GM19239 (cell line): ENCODE measurements at regions not wholly inside any gene's neighbourhood (a gene's known extent, or its start where the extent isn't known, plus 50 kb on each side); places are given as distances from the start of the nearest gene placed in this dataset.

Experiments
- DNase-seq: peaks from one replicate; pipeline ENCODE4 v3.0.0; 2011; ENCODE audit warnings: low spot score; ENCODE audit not compliant: insufficient read length
- FAIRE-seq: peaks from 2 replicates; lab custom pipeline; 2011; peaks lifted over from hg19 to GRCh38; lab: Jason Lieb, UNC

DNA sequence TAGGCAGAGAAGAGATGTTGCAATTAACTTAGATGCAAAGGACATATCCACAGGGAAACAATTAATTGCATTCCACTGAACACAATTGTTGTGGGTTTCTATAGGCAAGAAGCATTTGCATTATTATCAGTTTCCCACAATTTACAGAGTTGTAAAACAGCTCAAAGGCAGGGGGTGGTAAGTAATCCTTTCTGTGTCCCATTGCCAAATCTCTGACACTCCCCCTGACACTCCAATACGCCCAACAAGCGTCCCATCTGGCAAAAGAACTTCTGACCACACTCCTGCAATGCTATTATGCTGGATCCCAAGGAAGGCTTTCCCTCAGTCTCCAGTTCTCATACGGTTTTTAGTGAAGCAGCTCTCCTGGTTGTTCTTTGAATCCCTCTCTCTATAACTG is 179.8 kb downstream of the CXCL12 start:
- DNase-seq = no peak
- no peak for FAIRE-seq

- FAIRE-seq = no peak
- no peak for DNase-seq
These were observed 181.4 kb downstream of the CXCL12 start for GRCh38 chr10:44203535-44203934.

- DNase-seq (no peak), FAIRE-seq (no peak)
These were observed 181.9 kb downstream of the CXCL12 start for GRCh38 chr10:44202952-44203351.

- no peak for FAIRE-seq
- no peak for DNase-seq
These were observed 183.2 kb downstream of the CXCL12 start for GRCh38 chr10:44201656-44202055.

DNA sequence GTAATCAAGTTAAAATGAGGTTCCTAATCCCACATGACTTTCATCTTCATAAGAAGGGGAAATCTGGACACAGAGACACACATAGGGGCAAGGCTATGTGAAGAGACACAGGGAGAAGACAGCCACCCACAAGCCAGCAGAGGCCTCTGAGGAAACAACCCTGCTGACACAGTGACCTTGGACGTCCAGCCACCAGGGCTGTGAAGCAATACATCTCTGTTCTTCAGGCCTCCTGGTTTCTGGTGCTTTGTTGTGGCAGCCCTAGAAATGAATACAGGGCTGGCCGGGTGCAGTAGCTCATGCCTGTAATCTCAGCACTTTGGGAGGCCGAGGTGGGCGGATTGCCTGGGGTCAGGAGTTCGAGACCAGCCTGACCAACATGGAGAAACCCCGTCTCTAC is 183.9 kb downstream of the CXCL12 start:
- FAIRE-seq (no peak), DNase-seq (no peak)

- DNase-seq = no peak
- no peak for FAIRE-seq
These were observed 184.8 kb downstream of the CXCL12 start for GRCh38 chr10:44199991-44200655.

GRCh38 chr10:44199267-44199666 is 185.6 kb downstream of the CXCL12 start:
- DNase-seq (no peak), FAIRE-seq (no peak)

DNA sequence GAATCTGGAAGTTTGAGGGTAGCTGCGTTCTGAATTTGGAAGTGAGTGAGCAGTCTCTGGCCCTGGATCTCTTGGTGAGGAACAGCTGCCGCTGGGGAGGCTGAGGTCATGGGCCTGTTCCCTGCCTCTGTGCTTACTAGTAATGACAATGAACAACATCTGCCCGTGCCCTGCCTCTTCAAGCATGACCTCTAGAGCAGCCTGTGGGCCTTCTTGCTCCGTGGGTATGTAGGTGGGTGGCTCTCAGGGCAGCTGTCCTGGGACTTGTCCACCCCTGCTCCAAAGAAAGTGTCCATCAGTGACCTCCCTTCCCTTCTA is 186.2 kb downstream of the CXCL12 start:
- DNase-seq (no peak), FAIRE-seq (no peak)

DNA sequence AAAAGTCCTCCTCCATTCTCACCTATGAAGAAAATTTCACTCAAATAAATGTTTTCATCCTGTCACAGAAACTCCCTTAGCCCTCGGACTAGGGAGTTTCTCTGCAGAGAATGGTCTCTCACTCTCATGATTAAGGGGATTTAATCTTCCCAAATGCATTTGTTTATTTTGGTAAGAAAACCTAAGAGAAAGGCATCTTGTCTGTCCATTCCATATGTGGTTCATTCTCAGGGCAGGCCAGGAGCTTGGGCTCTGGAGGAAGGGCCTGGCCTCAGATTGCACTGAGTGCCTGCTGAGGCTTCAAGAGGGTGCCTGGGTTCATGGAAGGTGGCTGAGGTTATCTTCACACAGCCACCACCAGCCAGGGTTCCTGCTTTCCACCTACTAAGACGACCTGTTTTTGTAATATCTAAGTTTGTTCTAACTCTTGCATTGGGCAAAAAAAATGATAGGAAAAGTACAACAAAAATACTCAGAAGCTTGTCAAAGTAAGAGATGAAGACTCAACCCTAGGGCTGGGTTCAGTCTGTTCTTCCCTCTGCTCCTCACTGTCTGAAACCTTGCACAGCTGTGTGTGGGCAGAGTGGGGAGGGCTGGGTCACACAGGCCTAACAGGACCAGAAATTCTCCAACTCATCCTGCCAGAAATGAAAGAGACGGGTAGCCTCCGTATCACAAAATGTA is 186.7 kb downstream of the CXCL12 start:
- FAIRE-seq (no peak), DNase-seq (no peak)

DNA sequence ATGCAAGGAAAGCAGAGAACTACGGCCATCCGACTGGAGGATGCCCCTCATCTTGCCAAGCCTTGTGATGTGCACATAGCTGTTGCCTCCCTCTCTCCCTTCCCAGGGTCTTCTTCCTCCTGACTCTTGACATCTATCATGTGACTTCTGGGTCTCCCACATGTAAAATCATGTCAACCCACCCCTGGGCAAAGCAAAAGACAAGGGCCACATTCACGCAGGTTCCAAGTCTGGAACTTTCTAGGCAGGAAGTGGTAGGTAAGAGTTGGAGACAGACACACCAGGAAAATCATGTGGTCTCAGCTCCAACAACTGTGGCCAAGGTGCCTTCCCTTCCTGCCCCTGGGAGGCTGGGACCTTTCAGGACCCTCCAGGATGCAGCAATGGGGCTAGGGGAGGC is 187.3 kb downstream of the CXCL12 start:
- DNase-seq = no peak
- FAIRE-seq = no peak

GRCh38 chr10:44196336-44196735 is 188.6 kb downstream of the CXCL12 start:
- FAIRE-seq = no peak
- DNase-seq = no peak

DNA sequence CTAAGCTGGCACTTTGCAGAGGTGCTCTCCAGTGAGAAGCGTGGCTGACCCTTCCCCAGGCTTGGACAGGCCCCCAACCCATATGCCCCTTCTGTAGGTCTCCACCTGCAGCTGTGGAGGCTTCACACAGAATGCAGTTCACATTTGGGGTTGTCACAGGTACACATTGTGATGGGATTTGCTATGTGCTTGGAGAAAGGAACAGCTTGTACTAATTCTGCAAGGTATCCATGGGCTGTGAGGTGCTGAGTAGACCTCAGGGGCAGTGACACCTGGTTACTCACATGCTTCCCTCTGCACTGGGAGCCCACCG is 188.9 kb downstream of the CXCL12 start:
- DNase-seq (no peak), FAIRE-seq (no peak)

GRCh38 chr10:44195112-44196007 is 189.5 kb downstream of the CXCL12 start:
- FAIRE-seq = no peak
- DNase-seq = no peak

GRCh38 chr10:44194435-44194834 is 190.5 kb downstream of the CXCL12 start:
- DNase-seq (no peak), FAIRE-seq (no peak)

DNA sequence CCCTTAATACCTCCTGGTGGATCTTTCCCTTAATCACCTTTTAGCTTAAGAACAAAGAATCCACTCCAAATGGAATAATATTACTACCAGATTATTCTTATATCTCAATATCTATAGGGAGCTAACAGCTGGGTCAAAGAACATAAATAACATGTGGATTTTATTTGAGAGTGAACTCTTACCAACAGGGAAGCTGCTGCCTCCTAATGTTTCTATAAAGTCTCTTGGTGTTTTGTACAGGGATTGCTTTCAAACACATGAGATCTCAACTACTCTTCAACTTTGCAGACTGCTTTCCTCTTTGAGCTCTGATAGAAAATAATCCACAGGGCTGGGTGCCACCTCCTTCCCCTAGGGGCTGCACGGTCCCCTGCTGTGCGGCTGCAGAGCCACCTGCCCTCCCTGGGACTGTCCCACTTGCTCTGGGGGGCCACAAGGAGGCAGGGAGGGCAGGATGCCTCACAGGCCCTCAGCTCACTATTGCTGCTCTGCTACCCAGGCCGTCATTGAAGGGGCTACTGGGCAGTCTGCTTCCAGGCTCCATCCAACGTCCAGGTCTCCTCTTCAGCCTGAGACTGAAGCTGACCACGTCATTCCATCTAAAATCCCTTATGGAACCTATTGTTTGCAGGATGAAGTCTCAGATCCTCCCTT is 191.2 kb downstream of the CXCL12 start:
- FAIRE-seq = no peak
- DNase-seq = no peak

- DNase-seq = no peak
- FAIRE-seq = no peak
These were observed 191.7 kb downstream of the CXCL12 start for GRCh38 chr10:44193166-44193565.

DNA sequence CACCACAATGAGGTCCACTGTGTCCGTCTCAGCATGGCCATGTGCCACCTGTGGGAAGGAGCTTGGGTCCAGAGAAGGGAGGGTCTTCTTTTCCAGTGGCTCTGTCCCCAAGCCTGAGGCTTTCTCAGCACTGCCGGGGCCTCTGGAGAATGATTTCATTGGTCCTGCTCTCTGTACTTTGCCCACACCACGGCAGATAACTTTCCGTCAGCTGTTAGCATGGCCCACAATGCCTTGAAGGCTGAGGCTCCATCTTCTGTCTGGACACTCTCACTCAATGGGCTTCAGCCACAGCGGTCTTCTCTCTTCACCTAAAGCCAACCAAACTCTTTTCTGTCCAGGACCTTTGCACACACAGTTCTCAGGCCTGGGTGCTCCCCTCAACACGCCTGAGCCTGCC is 192.5 kb downstream of the CXCL12 start:
- FAIRE-seq (no peak), DNase-seq (no peak)

- FAIRE-seq = no peak
These were observed 194.4 kb downstream of the CXCL12 start for GRCh38 chr10:44190541-44190940.

DNA sequence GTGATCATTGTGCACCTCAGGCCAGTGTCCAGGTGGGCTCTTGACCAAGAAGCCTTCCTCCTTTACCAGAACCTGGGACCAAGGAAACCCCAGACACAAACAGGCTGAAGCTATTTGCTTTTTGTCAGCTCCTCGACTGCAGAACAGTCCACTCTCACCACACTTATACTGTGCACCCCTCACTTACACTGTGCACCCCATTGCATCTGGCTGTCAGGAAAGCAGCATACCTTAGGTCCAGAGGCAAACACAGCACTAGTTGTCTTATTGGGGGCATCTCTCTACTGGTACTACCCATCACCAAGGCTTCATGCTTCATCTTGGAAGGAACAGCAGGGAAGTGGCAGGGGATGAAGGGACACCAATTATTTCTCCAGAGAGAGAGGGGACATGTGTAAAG is 198.1 kb downstream of the CXCL12 start:
- DNase-seq (no peak), FAIRE-seq (no peak)

More at GRCh38 chr10:44190541-44190940, 194.4 kb downstream of the CXCL12 start:
- DNase-seq = no peak

GRCh38 chr10:44186150-44186549 is 198.7 kb downstream of the CXCL12 start:
- DNase-seq (no peak), FAIRE-seq (no peak)

DNA sequence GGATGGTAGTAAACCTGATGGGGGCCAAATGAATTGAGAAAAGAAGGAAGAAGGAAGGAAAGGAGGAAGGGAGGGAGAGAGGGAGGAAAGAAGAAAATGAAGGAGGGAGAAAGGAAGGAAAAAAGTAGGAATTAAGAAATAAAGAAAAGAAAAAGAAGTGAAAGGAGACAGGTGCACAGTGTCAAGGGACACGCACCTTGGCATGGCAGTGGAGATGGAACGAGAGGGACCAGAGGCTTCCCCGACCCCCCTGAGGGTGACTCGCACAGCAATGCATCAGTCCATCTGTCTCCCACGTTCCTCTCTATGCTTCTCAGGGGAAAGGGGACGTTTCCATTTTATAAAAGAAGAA is 199.6 kb downstream of the CXCL12 start:
- DNase-seq (no peak), FAIRE-seq (no peak)
